Activated T-cell treated with anti-CD3 and anti-CD28 coated beads, Interleukin-2, amount 50 U/mL, for 4 hours (primary cell): ENCODE measurements at regions not wholly inside any gene's neighbourhood (a gene's known extent, or its start where the extent isn't known, plus 50 kb on each side); places are given as distances from the start of the nearest gene placed in this dataset.

ENCODE experiments used
- ATAC-seq, 2 donors: fragments of 200-7000 bp; cut with Tn5 transposase; one replicate each; pipeline ENCODE4 v1.10.0; 2021
- DNase-seq: peaks from one replicate; pipeline ENCODE4 v3.0.0-alpha.2; 2020
- H3K27me3 Mint-ChIP-seq: one replicate; pipeline ENCODE4 v1.8.0; 2021; ENCODE audit warnings: low read depth, mixed read lengths
- H3K36me3 Mint-ChIP-seq: one replicate; pipeline ENCODE4 v1.8.0; 2022; ENCODE audit warnings: mixed read lengths; ENCODE audit not compliant: insufficient read depth
- H3K4me1 Mint-ChIP-seq: one replicate; pipeline ENCODE4 v1.8.0; 2021; ENCODE audit warnings: low read depth, mixed read lengths
- H3K4me3 Mint-ChIP-seq: one replicate; pipeline ENCODE4 v1.8.0; 2021; ENCODE audit warnings: mild to moderate bottlenecking, moderate library complexity, mixed read lengths
- H3K9me3 Mint-ChIP-seq: one replicate; pipeline ENCODE4 v1.8.0; 2021; ENCODE audit warnings: mixed read lengths

- H3K36me3 Mint-ChIP-seq, result no peaks in the 10 kb centered on the region
Observed at GRCh38 chr7:156127166-156128134, 315.2 kb upstream of the SHH start.

GRCh38 chr7:156125841-156126730 lies 313.8 kb upstream of the SHH start:
- ATAC-seq (no peak), DNase-seq (no peak)
- no peaks in the 10 kb centered on the region for H3K4me1 Mint-ChIP-seq
- H3K4me3 Mint-ChIP-seq, result no peak overlapping the region
- H3K9me3 Mint-ChIP-seq, result no peaks in the 10 kb centered on the region
- H3K27me3 Mint-ChIP-seq, result peaks cover 2% of the 10 kb centered on the region
- H3K36me3 Mint-ChIP-seq, result no peaks in the 10 kb centered on the region

More at GRCh38 chr7:156127166-156128134, 315.2 kb upstream of the SHH start:
- DNase-seq (no peak), ATAC-seq (no peak)
- Mint-ChIP-seq H3K4me3 (no peak overlapping the region), H3K27me3 (peaks cover 2% of the 10 kb centered on the region), H3K4me1 (no peaks in the 10 kb centered on the region), H3K9me3 (no peaks in the 10 kb centered on the region)

DNA sequence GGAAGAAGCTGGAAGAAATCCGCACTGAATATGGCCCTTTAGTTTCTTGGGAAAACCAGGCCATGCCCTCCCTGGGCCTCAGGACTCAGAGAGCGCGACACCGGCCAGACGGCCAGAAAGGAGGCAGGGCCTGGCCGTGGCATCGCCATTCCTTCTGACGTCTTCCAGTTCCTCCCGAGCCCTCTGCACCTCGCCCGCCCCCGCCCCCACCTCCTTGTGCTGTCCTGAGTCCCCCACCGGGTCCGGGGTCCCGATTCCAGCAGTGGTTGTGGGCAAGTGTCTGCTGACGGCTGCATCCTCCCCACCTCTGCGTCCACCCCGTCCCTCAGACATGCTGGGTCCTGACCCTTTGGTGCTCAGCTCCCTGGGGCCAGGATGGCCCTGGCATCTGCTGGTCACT lies 312.1 kb upstream of the SHH start:
- H3K4me3 Mint-ChIP-seq, result no peak overlapping the region
- ATAC-seq (no peak), DNase-seq (no peak)
- H3K9me3 Mint-ChIP-seq, result no peaks in the 10 kb centered on the region
- H3K27me3 Mint-ChIP-seq, result peaks cover 2% of the 10 kb centered on the region
- H3K36me3 Mint-ChIP-seq, result no peaks in the 10 kb centered on the region
- H3K4me1 Mint-ChIP-seq, result no peaks in the 10 kb centered on the region

- H3K27me3 Mint-ChIP-seq, result peaks cover 2% of the 10 kb centered on the region
- no peak for ATAC-seq
- no peaks in the 10 kb centered on the region for H3K36me3 Mint-ChIP-seq
- no peaks in the 10 kb centered on the region for H3K4me1 Mint-ChIP-seq
- H3K9me3 Mint-ChIP-seq, result no peaks in the 10 kb centered on the region
- no peak overlapping the region for H3K4me3 Mint-ChIP-seq
- no peak for DNase-seq
Observed at GRCh38 chr7:156123362-156123761, 311.1 kb upstream of the SHH start.

DNA sequence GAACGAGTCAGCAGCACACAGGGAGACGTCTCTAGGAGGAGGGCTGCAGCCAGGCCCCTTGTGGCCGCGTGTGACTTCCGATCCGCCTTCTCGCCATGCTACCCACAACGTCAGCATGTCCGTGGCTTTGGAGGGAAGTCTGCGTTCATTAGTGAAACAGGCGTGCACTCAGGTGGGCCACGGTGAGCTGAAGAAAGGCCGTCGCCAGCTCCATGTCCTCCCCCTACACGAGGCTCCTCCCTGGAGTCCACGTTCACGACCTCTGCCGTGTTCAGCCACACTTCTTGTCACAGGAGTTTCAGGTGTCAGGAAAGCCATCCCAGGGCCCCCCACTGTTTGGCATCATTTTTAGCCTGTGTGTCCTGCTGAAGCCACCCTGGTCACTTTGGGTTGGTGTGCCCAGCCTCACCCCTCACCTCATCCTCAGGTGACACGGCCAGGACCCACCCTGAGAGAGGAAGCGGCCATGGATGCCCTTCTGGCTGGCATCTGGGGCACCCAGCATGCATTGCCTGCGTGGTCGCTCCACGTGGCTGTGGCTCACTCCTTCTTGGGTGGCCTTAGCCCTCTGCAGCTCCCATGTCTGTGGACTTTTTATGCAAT lies 310.6 kb upstream of the SHH start:
- Mint-ChIP-seq H3K27me3 (peaks cover 2% of the 10 kb centered on the region), H3K9me3 (no peaks in the 10 kb centered on the region), H3K36me3 (no peaks in the 10 kb centered on the region), H3K4me1 (no peaks in the 10 kb centered on the region), H3K4me3 (no peak overlapping the region)
- DNase-seq (no peak), ATAC-seq (no peak)

DNA sequence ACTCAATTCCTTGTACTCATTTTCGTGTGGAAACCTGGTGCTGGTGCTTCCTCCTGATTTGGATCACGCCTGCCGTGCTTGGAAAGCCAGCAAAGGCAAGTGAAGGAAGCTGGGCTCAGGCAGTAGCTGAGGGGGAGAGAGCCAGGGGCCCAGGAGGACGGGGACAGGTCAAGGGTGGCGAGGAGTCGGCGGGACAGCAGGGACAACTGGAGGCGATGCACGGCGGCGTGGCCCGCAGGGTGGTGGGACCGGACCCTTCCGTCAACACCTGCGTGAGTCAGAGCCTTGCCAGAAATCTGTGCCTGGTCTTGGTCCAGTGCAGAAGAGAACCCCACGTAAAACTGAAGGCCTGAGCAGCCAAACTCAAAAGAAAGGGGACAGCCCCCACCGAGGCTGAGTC lies 309.7 kb upstream of the SHH start:
- Mint-ChIP-seq H3K4me3 (no peak overlapping the region), H3K36me3 (no peaks in the 10 kb centered on the region), H3K4me1 (no peaks in the 10 kb centered on the region), H3K9me3 (no peaks in the 10 kb centered on the region), H3K27me3 (peaks cover 2% of the 10 kb centered on the region)
- DNase-seq, result no peak
- no peak for ATAC-seq

DNA sequence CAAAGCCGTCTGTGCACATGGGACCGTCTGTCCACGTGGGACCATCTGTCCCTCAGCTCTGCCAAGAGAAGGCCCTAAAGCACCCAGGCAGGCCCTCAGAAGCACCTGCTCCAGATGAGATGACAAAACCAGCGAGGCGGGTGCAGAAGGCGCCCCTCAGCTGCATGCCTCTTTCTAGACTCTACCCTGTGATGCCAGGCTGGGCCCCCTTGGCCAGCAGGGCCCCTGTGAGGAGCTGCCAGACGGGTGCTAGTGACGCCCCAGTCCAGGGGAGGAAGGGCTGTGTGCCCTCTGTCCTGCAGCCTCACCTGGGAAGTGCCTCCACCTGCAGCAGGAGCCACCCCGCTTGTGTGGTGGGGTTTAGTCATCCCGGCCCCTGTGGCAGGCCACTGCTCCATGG lies 309.2 kb upstream of the SHH start:
- Mint-ChIP-seq H3K36me3 (no peaks in the 10 kb centered on the region), H3K27me3 (peaks cover 2% of the 10 kb centered on the region), H3K4me1 (no peaks in the 10 kb centered on the region), H3K4me3 (no peak overlapping the region), H3K9me3 (no peaks in the 10 kb centered on the region)
- ATAC-seq (peak in 1 of 2 donors; percentile 4), DNase-seq (no peak)

DNA sequence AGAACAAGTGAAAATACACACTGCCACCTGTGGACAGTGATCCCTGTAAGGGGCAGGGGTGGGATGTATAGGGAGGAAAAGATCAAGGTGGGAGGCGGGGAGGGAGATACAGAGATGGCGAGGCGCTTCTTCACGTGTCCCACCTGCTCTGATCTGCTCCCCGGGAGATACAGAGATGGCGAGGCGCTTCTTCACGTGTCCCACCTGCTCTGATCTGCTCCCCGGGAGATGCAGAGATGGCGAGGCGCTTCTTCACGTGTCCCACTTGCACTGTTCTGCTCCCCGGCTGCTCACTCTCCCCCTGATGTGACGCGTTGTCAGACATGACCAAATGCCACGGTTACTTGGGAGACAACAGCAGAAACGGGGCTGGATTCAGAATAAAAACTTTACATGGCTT lies 308.3 kb upstream of the SHH start:
- Mint-ChIP-seq H3K4me3 (no peak overlapping the region), H3K9me3 (no peaks in the 10 kb centered on the region), H3K4me1 (no peaks in the 10 kb centered on the region), H3K36me3 (no peaks in the 10 kb centered on the region), H3K27me3 (peaks cover 2% of the 10 kb centered on the region)
- ATAC-seq, result no peak
- DNase-seq, result no peak

DNA sequence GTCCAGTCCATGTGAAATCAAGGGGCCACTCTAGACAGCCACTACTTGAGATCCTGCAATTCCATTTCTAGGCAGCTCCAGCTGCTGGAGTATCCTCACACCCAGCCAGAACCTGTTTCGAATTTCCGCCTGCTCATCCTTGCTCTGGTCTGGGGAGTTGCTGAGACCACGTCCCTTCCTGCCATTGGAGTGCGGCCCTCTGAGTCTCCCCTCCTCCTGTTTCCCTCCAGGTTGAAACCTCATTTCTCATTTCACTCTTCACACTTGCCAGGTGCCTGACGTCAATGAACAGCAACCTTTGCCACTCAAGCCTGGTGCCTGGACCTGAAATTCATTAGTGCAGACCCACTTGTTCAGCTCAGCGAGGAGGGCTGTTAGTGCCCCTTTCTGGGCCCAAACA lies 307.5 kb upstream of the SHH start:
- Mint-ChIP-seq H3K4me1 (no peaks in the 10 kb centered on the region), H3K27me3 (peaks cover 2% of the 10 kb centered on the region), H3K4me3 (no peak overlapping the region)

DNA sequence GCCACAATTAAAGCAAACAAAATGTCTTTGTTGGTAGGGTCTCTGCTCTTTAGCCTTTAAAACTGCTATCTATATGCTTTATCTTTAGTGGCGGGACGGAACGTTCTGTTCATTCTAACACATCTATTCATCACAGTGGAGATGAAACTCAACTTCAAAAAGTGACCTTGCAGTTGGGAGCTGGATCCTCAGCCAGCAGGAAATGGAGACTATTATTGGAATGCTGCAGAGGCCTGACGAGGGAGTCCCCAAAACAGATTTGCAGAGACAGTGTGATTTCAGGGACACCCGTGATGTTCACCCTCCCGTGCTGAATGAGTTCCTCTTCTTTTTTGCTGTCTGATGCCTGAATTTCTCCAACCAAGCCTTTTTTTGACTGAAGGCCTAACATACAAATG lies 306.0 kb upstream of the SHH start:
- Mint-ChIP-seq H3K36me3 (no peaks in the 10 kb centered on the region), H3K27me3 (peaks cover 2% of the 10 kb centered on the region), H3K9me3 (no peaks in the 10 kb centered on the region), H3K4me1 (no peaks in the 10 kb centered on the region), H3K4me3 (no peak overlapping the region)
- DNase-seq (no peak), ATAC-seq (no peak)

More for the DNA sequence above, 307.5 kb upstream of the SHH start:
- H3K9me3 Mint-ChIP-seq, result no peaks in the 10 kb centered on the region
- H3K36me3 Mint-ChIP-seq, result no peaks in the 10 kb centered on the region
- ATAC-seq, result no peak
- DNase-seq, result no peak

- DNase-seq (no peak), ATAC-seq (no peak)
- H3K36me3 Mint-ChIP-seq, result no peaks in the 10 kb centered on the region
- no peaks in the 10 kb centered on the region for H3K4me1 Mint-ChIP-seq
- H3K4me3 Mint-ChIP-seq, result no peak overlapping the region
- H3K27me3 Mint-ChIP-seq, result no peaks in the 10 kb centered on the region
- no peaks in the 10 kb centered on the region for H3K9me3 Mint-ChIP-seq
Observed at GRCh38 chr7:156117542-156118247, 305.4 kb upstream of the SHH start.

GRCh38 chr7:156116514-156117215 lies 304.4 kb upstream of the SHH start:
- Mint-ChIP-seq H3K9me3 (no peaks in the 10 kb centered on the region), H3K27me3 (no peaks in the 10 kb centered on the region), H3K4me3 (no peak overlapping the region), H3K4me1 (no peaks in the 10 kb centered on the region), H3K36me3 (no peaks in the 10 kb centered on the region)
- DNase-seq (no peak), ATAC-seq (no peak)

- H3K36me3 Mint-ChIP-seq, result no peaks in the 10 kb centered on the region
- H3K27me3 Mint-ChIP-seq, result no peaks in the 10 kb centered on the region
- no peaks in the 10 kb centered on the region for H3K4me1 Mint-ChIP-seq
- H3K4me3 Mint-ChIP-seq, result no peak overlapping the region
- DNase-seq (no peak), ATAC-seq (no peak)
- no peaks in the 10 kb centered on the region for H3K9me3 Mint-ChIP-seq
Observed at GRCh38 chr7:156115582-156115981, 303.3 kb upstream of the SHH start.
